ENCODE measurements at regions not wholly inside any gene's neighbourhood (a gene's known extent, or its start where the extent isn't known, plus 50 kb on each side); places are given as distances from the start of the nearest gene placed in this dataset.

DNA sequence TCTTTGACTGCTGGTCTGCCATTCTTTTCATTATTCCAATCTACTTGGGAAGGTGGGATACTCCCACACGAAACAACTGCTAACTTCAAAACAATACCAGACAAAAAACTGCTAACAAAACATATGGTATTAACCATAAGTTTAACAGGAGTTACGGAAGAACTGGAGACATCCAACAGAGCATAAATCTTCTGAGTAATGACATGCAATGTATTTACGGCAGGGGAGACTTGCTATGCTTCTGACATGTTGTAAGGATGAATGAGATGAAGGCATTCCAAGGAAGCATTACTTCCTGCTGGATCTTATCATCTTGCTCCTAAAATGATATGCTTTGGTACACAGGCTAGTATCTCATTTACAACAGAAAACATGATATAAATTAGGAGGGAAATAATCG is 85.8 kb downstream of the ZNF92 start:
- TF ChIP-seq, protein P1, sequence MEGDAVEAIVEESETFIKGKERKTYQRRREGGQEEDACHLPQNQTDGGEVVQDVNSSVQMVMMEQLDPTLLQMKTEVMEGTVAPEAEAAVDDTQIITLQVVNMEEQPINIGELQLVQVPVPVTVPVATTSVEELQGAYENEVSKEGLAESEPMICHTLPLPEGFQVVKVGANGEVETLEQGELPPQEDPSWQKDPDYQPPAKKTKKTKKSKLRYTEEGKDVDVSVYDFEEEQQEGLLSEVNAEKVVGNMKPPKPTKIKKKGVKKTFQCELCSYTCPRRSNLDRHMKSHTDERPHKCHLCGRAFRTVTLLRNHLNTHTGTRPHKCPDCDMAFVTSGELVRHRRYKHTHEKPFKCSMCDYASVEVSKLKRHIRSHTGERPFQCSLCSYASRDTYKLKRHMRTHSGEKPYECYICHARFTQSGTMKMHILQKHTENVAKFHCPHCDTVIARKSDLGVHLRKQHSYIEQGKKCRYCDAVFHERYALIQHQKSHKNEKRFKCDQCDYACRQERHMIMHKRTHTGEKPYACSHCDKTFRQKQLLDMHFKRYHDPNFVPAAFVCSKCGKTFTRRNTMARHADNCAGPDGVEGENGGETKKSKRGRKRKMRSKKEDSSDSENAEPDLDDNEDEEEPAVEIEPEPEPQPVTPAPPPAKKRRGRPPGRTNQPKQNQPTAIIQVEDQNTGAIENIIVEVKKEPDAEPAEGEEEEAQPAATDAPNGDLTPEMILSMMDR (conservative IDR thresholded peaks at IDR 0.05), result no peak
- TF ChIP-seq EZH2 (IDR thresholded peaks at IDR 0.05; ENCODE audit: low read depth), result no peak

Measured in PC-9 (cell line).